Upper lobe of right lung (tissue), 1 donor: ENCODE measurements at regions not wholly inside any gene's neighbourhood (a gene's known extent, or its start where the extent isn't known, plus 50 kb on each side); places are given as distances from the start of the nearest gene placed in this dataset.

Experiments
- ATAC-seq: fragments of 200-7000 bp; cut with Tn5 transposase; one replicate; pipeline ENCODE4 v1.9.1; 2020; ENCODE audit warnings: mild to moderate bottlenecking, moderate library complexity
- DNase-seq: peaks from one replicate; pipeline ENCODE4 v3.0.0-alpha.2; 2020
- H3K27ac ChIP-seq: fragments of 200-600 bp; one replicate; pipeline ENCODE4 v1.8.0; 2022
- H3K27me3 ChIP-seq: fragments of 200-600 bp; one replicate; pipeline ENCODE4 v1.8.0; 2022; ENCODE audit warnings: mild to moderate bottlenecking
- H3K36me3 ChIP-seq: fragments of 200-600 bp; one replicate; pipeline ENCODE4 v1.8.0; 2022
- H3K4me1 ChIP-seq: fragments of 200-600 bp; one replicate; pipeline ENCODE4 v1.8.0; 2022
- H3K4me3 ChIP-seq: fragments of 200-600 bp; one replicate; pipeline ENCODE4 v1.8.0; 2022; ENCODE audit warnings: mild to moderate bottlenecking
- H3K9me3 ChIP-seq: fragments of 200-600 bp; one replicate; pipeline ENCODE4 v1.8.0; 2022
- intact Hi-C: fragments of 100-400 bp; cut with DNase I; formaldehyde crosslinking; loops from one replicate; pipeline ENCODE4 v1.11.0; 2022
- TF ChIP-seq, protein P1 (sequence below): fragments of 200-600 bp; IDR thresholded peaks from one replicate; pipeline ENCODE4 v1.8.0; 2022; ENCODE audit warnings: antibody characterized with exemption
- donor health status: DM: no; HTN: yes; CAD: no; lungs with severe emphysema.

DNA sequence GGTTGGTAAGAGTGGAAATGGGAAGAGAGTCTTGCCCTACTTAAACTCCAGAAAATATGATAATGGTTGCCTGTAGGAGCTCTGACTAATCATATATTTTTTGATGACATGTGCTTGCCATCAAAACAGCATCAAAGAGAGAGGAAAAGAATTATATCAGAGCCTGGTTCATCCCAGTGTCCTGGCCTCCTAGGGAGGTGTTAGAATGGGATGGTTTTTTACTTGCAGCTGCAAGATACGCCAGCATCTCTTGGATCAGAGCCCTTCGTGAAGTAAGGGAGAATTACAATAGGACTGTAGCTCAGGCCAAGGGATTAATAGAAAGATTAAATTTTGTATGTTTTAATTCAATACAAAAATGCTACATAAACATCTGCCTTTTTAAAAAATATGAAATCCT, 177.6 kb upstream of the HDAC9 start:
- ATAC-seq (no peak), DNase-seq (no peak)
- TF ChIP-seq, protein P1, sequence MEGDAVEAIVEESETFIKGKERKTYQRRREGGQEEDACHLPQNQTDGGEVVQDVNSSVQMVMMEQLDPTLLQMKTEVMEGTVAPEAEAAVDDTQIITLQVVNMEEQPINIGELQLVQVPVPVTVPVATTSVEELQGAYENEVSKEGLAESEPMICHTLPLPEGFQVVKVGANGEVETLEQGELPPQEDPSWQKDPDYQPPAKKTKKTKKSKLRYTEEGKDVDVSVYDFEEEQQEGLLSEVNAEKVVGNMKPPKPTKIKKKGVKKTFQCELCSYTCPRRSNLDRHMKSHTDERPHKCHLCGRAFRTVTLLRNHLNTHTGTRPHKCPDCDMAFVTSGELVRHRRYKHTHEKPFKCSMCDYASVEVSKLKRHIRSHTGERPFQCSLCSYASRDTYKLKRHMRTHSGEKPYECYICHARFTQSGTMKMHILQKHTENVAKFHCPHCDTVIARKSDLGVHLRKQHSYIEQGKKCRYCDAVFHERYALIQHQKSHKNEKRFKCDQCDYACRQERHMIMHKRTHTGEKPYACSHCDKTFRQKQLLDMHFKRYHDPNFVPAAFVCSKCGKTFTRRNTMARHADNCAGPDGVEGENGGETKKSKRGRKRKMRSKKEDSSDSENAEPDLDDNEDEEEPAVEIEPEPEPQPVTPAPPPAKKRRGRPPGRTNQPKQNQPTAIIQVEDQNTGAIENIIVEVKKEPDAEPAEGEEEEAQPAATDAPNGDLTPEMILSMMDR = no peak
- Histone ChIP-seq H3K36me3 (no peaks in the 10 kb centered on the region), H3K9me3 (no peaks in the 10 kb centered on the region), H3K27ac (no peak overlapping the region), H3K27me3 (no peaks in the 10 kb centered on the region), H3K4me1 (peaks cover 4% of the 10 kb centered on the region), H3K4me3 (no peak overlapping the region)
- intact Hi-C loops = no loop called here

DNA sequence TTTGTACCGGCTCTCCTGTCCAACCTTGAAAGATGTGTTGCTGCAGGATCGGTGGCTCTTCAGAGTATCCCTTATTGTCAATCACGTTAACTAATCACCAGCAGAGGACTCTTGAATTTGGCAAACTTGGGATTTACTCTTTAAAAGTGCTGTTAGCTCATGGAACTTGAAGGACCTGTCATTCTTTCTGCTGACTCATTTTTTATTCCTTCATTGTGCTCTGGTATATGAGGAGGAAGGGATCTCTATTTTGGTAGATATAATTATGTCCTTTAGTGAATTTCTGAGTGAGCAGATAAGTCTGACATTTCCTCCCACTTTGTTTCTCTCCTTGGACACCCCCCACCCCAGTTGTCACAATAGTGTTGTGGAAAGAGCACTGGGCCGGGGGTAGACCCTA, 175.1 kb upstream of the HDAC9 start:
- H3K36me3 ChIP-seq = no peaks in the 10 kb centered on the region
- H3K9me3 ChIP-seq = no peaks in the 10 kb centered on the region
- ATAC-seq = no peak
- TF ChIP-seq, protein P1 = no peak
- no peaks in the 10 kb centered on the region for H3K4me1 ChIP-seq
- H3K27ac ChIP-seq = no peak overlapping the region
- H3K4me3 ChIP-seq = no peak overlapping the region
- peak; percentile 22 for DNase-seq
- H3K27me3 ChIP-seq = no peaks in the 10 kb centered on the region
- intact Hi-C loops = no loop called here

DNA sequence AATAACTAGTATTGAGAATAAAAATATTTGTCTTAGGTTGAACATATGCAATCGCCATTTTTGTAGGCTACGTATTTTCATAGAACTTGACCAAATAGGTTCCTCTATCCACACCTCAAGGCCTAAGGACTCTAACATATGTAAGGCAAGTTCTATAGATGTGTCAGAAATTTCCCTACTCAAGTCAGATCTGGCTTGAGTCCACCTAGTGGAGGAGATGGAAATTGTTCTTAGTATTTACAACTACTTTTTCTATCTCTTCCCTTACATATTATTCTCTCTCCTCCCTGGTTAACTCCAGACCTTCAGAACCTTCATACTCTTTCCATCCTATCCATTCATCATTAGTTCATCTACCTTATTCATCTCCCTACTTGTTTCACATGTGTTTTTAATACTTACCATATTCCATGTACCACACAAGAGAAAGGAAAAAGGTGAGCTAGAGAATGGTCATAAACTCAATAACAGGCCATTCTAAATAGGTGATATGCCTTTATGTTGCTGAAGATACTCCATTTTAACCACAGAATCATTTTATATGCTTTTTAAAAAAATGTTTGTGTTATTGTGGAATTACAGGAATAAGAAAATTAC, 174.5 kb upstream of the HDAC9 start:
- TF ChIP-seq, protein P1 = peak; percentile 61
- Histone ChIP-seq H3K27ac (no peak overlapping the region), H3K4me1 (no peaks in the 10 kb centered on the region), H3K9me3 (no peaks in the 10 kb centered on the region), H3K36me3 (no peaks in the 10 kb centered on the region), H3K4me3 (no peak overlapping the region), H3K27me3 (no peaks in the 10 kb centered on the region)
- peak; percentile 69 for ATAC-seq
- intact Hi-C loops = no loop called here
- no peak for DNase-seq

DNA sequence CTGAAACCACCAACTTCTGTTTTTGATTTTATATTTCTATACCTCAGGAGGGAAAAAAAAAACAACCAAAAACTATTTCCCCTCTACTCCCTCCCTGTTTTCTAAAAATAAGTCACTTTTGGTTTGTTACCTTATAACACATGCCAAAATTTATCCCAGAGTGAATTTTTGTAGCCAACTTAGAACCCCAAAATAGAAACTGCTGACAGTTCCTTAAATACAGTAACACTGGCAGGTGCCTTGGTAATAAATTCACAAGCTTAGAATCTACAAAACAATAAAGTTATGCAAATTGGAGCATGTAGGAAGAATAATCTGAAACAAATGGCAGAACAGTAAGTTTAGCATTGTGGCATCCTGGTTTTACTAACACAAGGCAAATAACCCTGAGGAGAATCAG, 165.0 kb upstream of the HDAC9 start:
- no peak for DNase-seq

GRCh38 chr7:18336626-18337025, 158.9 kb upstream of the HDAC9 start:
- DNase-seq (no peak), ATAC-seq (no peak)
- H3K4me3 ChIP-seq = no peak overlapping the region
- no peak overlapping the region for H3K27ac ChIP-seq
- no peaks in the 10 kb centered on the region for H3K4me1 ChIP-seq
- intact Hi-C loops = no loop called here
- no peaks in the 10 kb centered on the region for H3K36me3 ChIP-seq
- TF ChIP-seq, protein P1 = no peak
- H3K27me3 ChIP-seq = no peaks in the 10 kb centered on the region
- peaks cover 8% of the 10 kb centered on the region for H3K9me3 ChIP-seq

More for the DNA sequence above, 165.0 kb upstream of the HDAC9 start:
- Histone ChIP-seq H3K4me3 (no peak overlapping the region), H3K36me3 (no peaks in the 10 kb centered on the region), H3K27me3 (no peaks in the 10 kb centered on the region), H3K9me3 (no peaks in the 10 kb centered on the region), H3K4me1 (no peaks in the 10 kb centered on the region), H3K27ac (no peak overlapping the region)
- no peak for ATAC-seq
- intact Hi-C loops = no loop called here
- TF ChIP-seq, protein P1 = no peak
